GM23338 (cell line): ENCODE measurements at regions not wholly inside any gene's neighbourhood (a gene's known extent, or its start where the extent isn't known, plus 50 kb on each side); places are given as distances from the start of the nearest gene placed in this dataset.

Source experiments
- ATAC-seq: fragments of 200-7000 bp; cut with Tn5 transposase; 3 replicates; pipeline ENCODE4 v1.9.1; 2020
- DNase-seq: peaks from one replicate; pipeline ENCODE4 v3.0.0-alpha.2; 2015; ENCODE audit warnings: low spot score
- H2AFZ ChIP-seq: fragments of 200-600 bp; sonication (generic); 2 replicates; pipeline ENCODE4 v1.8.0; 2016; ENCODE audit warnings: antibody characterized with exemption, mild to moderate bottlenecking, moderate library complexity
- H3F3A ChIP-seq: fragments of 200-600 bp; sonication (generic); replicated peaks from 2 replicates; pipeline ENCODE4 v1.8.0; 2017; ENCODE audit warnings: antibody characterized with exemption, mixed run types, low read depth
- H3K27ac ChIP-seq: fragments of 200-600 bp; sonication (generic); 2 replicates; pipeline ENCODE4 v1.6.1; 2016; ENCODE audit warnings: low read depth
- H3K27me3 ChIP-seq: fragments of 200-600 bp; sonication (generic); 2 replicates; pipeline ENCODE4 v1.8.0; 2016; ENCODE audit warnings: mild to moderate bottlenecking, mixed run types, moderate library complexity; ENCODE audit not compliant: insufficient read depth
- H3K36me3 ChIP-seq: fragments of 200-600 bp; sonication (generic); 2 replicates; pipeline ENCODE4 v1.8.0; 2016; ENCODE audit warnings: mild to moderate bottlenecking; ENCODE audit not compliant: insufficient read depth
- H3K4me1 ChIP-seq: fragments of 200-600 bp; sonication (generic); 2 replicates; pipeline ENCODE4 v1.8.0; 2016; ENCODE audit warnings: mild to moderate bottlenecking, moderate library complexity; ENCODE audit not compliant: insufficient read depth
- H3K4me2 ChIP-seq: fragments of 200-600 bp; sonication (generic); 2 replicates; pipeline ENCODE4 v1.7.1; 2017; ENCODE audit warnings: mixed run types
- H3K4me3 ChIP-seq: fragments of 200-600 bp; sonication (generic); 2 replicates; pipeline ENCODE4 v1.6.1; 2016; ENCODE audit warnings: mixed run types
- H3K79me2 ChIP-seq: fragments of 200-600 bp; sonication (generic); replicated peaks from 2 replicates; pipeline ENCODE4 v1.8.0; 2017; ENCODE audit warnings: mild to moderate bottlenecking; ENCODE audit not compliant: insufficient read depth
- H3K9me2 ChIP-seq: fragments of 200-600 bp; sonication (generic); 2 replicates; pipeline ENCODE4 v1.8.0; 2017; ENCODE audit not compliant: insufficient read depth
- H4K20me1 ChIP-seq: fragments of 200-600 bp; sonication (generic); replicated peaks from 2 replicates; pipeline ENCODE4 v1.8.0; 2017; ENCODE audit warnings: mild to moderate bottlenecking; ENCODE audit not compliant: insufficient read depth
- H3K27ac Mint-ChIP-seq: 2 replicates; pipeline ENCODE4 v1.8.0; 2020; ENCODE audit warnings: inconsistent platforms, mild to moderate bottlenecking, moderate library complexity, mixed read lengths
- H3K27me3 Mint-ChIP-seq: 3 replicates; pipeline ENCODE4 v1.8.0; 2022; ENCODE audit warnings: low read depth, mild to moderate bottlenecking, moderate library complexity, mixed read lengths, inconsistent platforms; ENCODE audit not compliant: insufficient read depth, poor library complexity
- H3K36me3 Mint-ChIP-seq: 3 replicates; pipeline ENCODE4 v1.8.0; 2021; ENCODE audit warnings: low read depth, mild to moderate bottlenecking, inconsistent platforms, moderate library complexity, mixed read lengths
- H3K4me1 Mint-ChIP-seq: 3 replicates; pipeline ENCODE4 v1.8.0; 2020; ENCODE audit warnings: mild to moderate bottlenecking, inconsistent platforms, mixed read lengths
- H3K4me3 Mint-ChIP-seq: 3 replicates; pipeline ENCODE4 v1.8.0; 2021; ENCODE audit warnings: moderate library complexity, mild to moderate bottlenecking, inconsistent platforms, mixed read lengths
- H3K9me3 Mint-ChIP-seq: 3 replicates; pipeline ENCODE4 v1.8.0; 2020; ENCODE audit warnings: moderate library complexity, mild to moderate bottlenecking, inconsistent platforms, mixed read lengths
- ETS1 ChIP-seq: IDR thresholded peaks from 2 replicates; pipeline ENCODE4 v1.6.1; 2016; ENCODE audit warnings: antibody characterized with exemption
- EZH2 ChIP-seq: fragments of 200-600 bp; sonication (generic); IDR thresholded peaks from one replicate; pipeline ENCODE4 v1.8.0; 2017; ENCODE audit warnings: antibody characterized with exemption, mild to moderate bottlenecking, low read depth; ENCODE audit not compliant: unreplicated experiment
- EZH2phosphoT487 ChIP-seq: fragments of 200-600 bp; sonication (generic); IDR thresholded peaks from one replicate; pipeline ENCODE4 v1.8.1; 2018; ENCODE audit warnings: antibody characterized with exemption; ENCODE audit not compliant: unreplicated experiment
- JUNB ChIP-seq: IDR thresholded peaks from one replicate; pipeline ENCODE4 v1.6.1; 2016; ENCODE audit warnings: antibody characterized with exemption; ENCODE audit not compliant: unreplicated experiment
- POLR2AphosphoS5 ChIP-seq: IDR thresholded peaks from 2 replicates; pipeline ENCODE4 v1.6.1; 2016; ENCODE audit warnings: antibody characterized with exemption, low read depth
- STAT1 ChIP-seq: IDR thresholded peaks from one replicate; pipeline ENCODE4 v1.6.1; 2016; ENCODE audit warnings: antibody characterized with exemption; ENCODE audit not compliant: unreplicated experiment
- ZNF114 ChIP-seq: fragments of 250-450 bp; sonication (Bioruptor Pico); IDR thresholded peaks from 2 replicates; pipeline ENCODE4 v1.5.0; 2020; ENCODE audit warnings: mild to moderate bottlenecking, moderate library complexity
- ZNF462 ChIP-seq: fragments of 250-450 bp; sonication (Bioruptor Pico); IDR thresholded peaks from 2 replicates; pipeline ENCODE4 v1.5.0; 2020; ENCODE audit warnings: mild to moderate bottlenecking, moderate library complexity

- no peaks in the 10 kb centered on the region for H3K79me2 ChIP-seq
- H3K4me3 ChIP-seq, result no peak overlapping the region
- H3K36me3 Mint-ChIP-seq, result no peaks in the 10 kb centered on the region
- no peaks in the 10 kb centered on the region for H3F3A ChIP-seq
- no peak overlapping the region for H3K4me2 ChIP-seq
- no peak overlapping the region for H3K4me3 Mint-ChIP-seq
- ATAC-seq (no peak), DNase-seq (no peak)
- H3K4me1 ChIP-seq, result no peaks in the 10 kb centered on the region
- H3K36me3 ChIP-seq, result no peaks in the 10 kb centered on the region
- H3K9me3 Mint-ChIP-seq, result no peaks in the 10 kb centered on the region
- no peaks in the 10 kb centered on the region for H3K27me3 ChIP-seq
- H3K27ac Mint-ChIP-seq, result no peak overlapping the region
- TF ChIP-seq EZH2phosphoT487 (no peak), JUNB (no peak), ZNF462 (CRISPR knock-in tag) (no peak), STAT1 (no peak), ZNF114 (CRISPR knock-in tag) (no peak), ETS1 (no peak), EZH2 (no peak), POLR2AphosphoS5 (no peak)
- H3K27me3 Mint-ChIP-seq, result no peaks in the 10 kb centered on the region
- H4K20me1 ChIP-seq, result no peaks in the 10 kb centered on the region
- no peak overlapping the region for H2AFZ ChIP-seq
- H3K27ac ChIP-seq, result no peak overlapping the region
- no peaks in the 10 kb centered on the region for H3K9me2 ChIP-seq
- H3K4me1 Mint-ChIP-seq, result no peaks in the 10 kb centered on the region
These were observed 136.2 kb upstream of the HCCS start for GRCh38 chrX:10974920-10975319.
